GM12878 (cell line): ENCODE measurements at regions not wholly inside any gene's neighbourhood (a gene's known extent, or its start where the extent isn't known, plus 50 kb on each side); places are given as distances from the start of the nearest gene placed in this dataset.
"Not testable (repeated sequence)": the region's sequence is repeated elsewhere in the genome, so short reads cannot be mapped to it uniquely, and the experiment has no call there.

Experiments used
- ATAC-seq: fragments of 200-7000 bp; cut with Tn5 transposase; 3 replicates; pipeline ENCODE4 v1.9.1; 2020; ENCODE audit warnings: mild to moderate bottlenecking, moderate library complexity
- BruUV-seq: library from RNA; stranded (reverse); fragments of 400-500 nt; replicated peaks from 2 replicates; lab custom pipeline; 2021; lab: Mats Ljungman, UMichigan
- CTCF ChIA-PET: fragments of 300-600 bp; sonication (Branson Sonifier 250); formaldehyde crosslinking; extraction: SDS; loops from one replicate; lab custom pipeline; 2021; ENCODE audit warnings: inconsistent platforms; lab: Yijun Ruan, JAX
- POLR2A ChIA-PET: fragments of 350-600 bp; formaldehyde crosslinking; extraction: SDS; loops from one replicate; lab custom pipeline; 2021; ENCODE audit warnings: inconsistent platforms; lab: Charles Lee
- RAD21 ChIA-PET: fragments of 300-600 bp; sonication (Branson Sonifier 250); formaldehyde crosslinking; loops from one replicate; lab custom pipeline; 2023; ENCODE audit warnings: antibody characterized with exemption; ENCODE audit not compliant: unreplicated experiment; lab: Charles Lee
- SMC1A ChIA-PET: fragments of 300-600 bp; sonication (Branson Sonifier 250); formaldehyde crosslinking; loops from one replicate; lab custom pipeline; 2023; ENCODE audit not compliant: unreplicated experiment, uncharacterized antibody; lab: Charles Lee
- DNase-seq: peaks from one replicate; pipeline ENCODE4 v3.0.0-alpha.2; 2011; ENCODE audit warnings: low read depth, low spot score
- FAIRE-seq: peaks from 3 replicates; lab custom pipeline; 2011; peaks lifted over from hg19 to GRCh38; lab: Jason Lieb, UNC
- H2AFZ ChIP-seq: 2 replicates; pipeline ENCODE4 v1.6.0; 2011; ENCODE audit warnings: low read depth, low read length, control low read depth; ENCODE audit not compliant: control insufficient read depth
- H3K27ac ChIP-seq: 2 replicates; pipeline ENCODE4 v1.5.1; 2011; ENCODE audit warnings: control low read depth; ENCODE audit not compliant: control insufficient read depth, insufficient read depth
- H3K27me3 ChIP-seq, 2 experiments: replicated peaks in 1 of 2; 2 replicates each; pipeline versions ENCODE4 v1.6.0 to v1.6.1; 2011; ENCODE audit warnings: low read length in 1 of 2; ENCODE audit not compliant: control insufficient read depth in 2 of 2, insufficient read depth in 2 of 2
- H3K36me3 ChIP-seq, 2 experiments: 2 replicates each; pipeline ENCODE4 v1.5.1; 2011; ENCODE audit warnings: low read length in 1 of 2; ENCODE audit not compliant: control insufficient read depth in 2 of 2, insufficient read depth in 2 of 2
- H3K4me1 ChIP-seq: 2 replicates; pipeline ENCODE4 v1.6.1; 2011; ENCODE audit warnings: mild to moderate bottlenecking, low read length, moderate library complexity, mixed read lengths; ENCODE audit not compliant: control insufficient read depth, insufficient read depth
- H3K4me2 ChIP-seq: 2 replicates; pipeline ENCODE4 v1.6.0; 2011; ENCODE audit warnings: control low read depth; ENCODE audit not compliant: control insufficient read depth, insufficient read depth
- H3K4me3 ChIP-seq: fragments of 200-600 bp; sonication (generic); 2 replicates; pipeline ENCODE4 v1.5.1; 2016
- H3K79me2 ChIP-seq: 2 replicates; pipeline ENCODE4 v1.6.0; 2011; ENCODE audit warnings: low read length; ENCODE audit not compliant: control insufficient read depth, insufficient read depth
- H3K9ac ChIP-seq: 2 replicates; pipeline ENCODE4 v1.8.0; 2011; ENCODE audit warnings: low read length, control low read depth, mixed read lengths; ENCODE audit not compliant: control insufficient read depth, insufficient read depth
- H3K9me3 ChIP-seq: replicated peaks from 3 replicates; pipeline ENCODE4 v1.5.1; 2011; ENCODE audit warnings: mild to moderate bottlenecking, low read length; ENCODE audit not compliant: control insufficient read depth, insufficient read depth
- H4K20me1 ChIP-seq: 2 replicates; pipeline ENCODE4 v1.6.0; 2011; ENCODE audit not compliant: control insufficient read depth, insufficient read depth
- CHD2 ChIP-seq: IDR thresholded peaks from 2 replicates; pipeline ENCODE4 v1.6.1; 2011; ENCODE audit warnings: low read depth, low read length, improper control_type of control experiment, borderline replicate concordance
- CREB1 ChIP-seq: IDR thresholded peaks from 2 replicates; pipeline ENCODE4 v1.6.1; 2012; ENCODE audit warnings: low read depth, mild to moderate bottlenecking, inconsistent platforms
- ETV6 ChIP-seq, 2 experiments: fragments of 450-650 bp in 1 of 2; IDR thresholded peaks in 1 of 2; conservative IDR thresholded peaks in 1 of 2; 2 replicates each; pipeline ENCODE4 v1.6.1; 2014; ENCODE audit warnings: antibody characterized with exemption in 1 of 2, borderline replicate concordance in 1 of 2, low read depth in 1 of 2, mild to moderate bottlenecking in 1 of 2, moderate library complexity in 1 of 2
- HCFC1 ChIP-seq: fragments of 150-350 bp; IDR thresholded peaks from 2 replicates; pipeline ENCODE4 v1.6.1; 2014; ENCODE audit warnings: low read length
- MEF2B ChIP-seq: fragments of 450-650 bp; IDR thresholded peaks from 2 replicates; pipeline ENCODE4 v1.6.1; 2018; ENCODE audit warnings: mild to moderate bottlenecking, moderate library complexity; ENCODE audit not compliant: partially characterized antibody, poor library complexity, severe bottlenecking
- MYB ChIP-seq: fragments of 150-350 bp; IDR thresholded peaks from 2 replicates; pipeline ENCODE4 v1.6.1; 2014; ENCODE audit warnings: mild to moderate bottlenecking, low read depth, low read length, borderline replicate concordance
- NFXL1 ChIP-seq: fragments of 450-650 bp; IDR thresholded peaks from 2 replicates; pipeline ENCODE4 v1.6.1; 2017; ENCODE audit warnings: antibody characterized with exemption, mild to moderate bottlenecking, borderline replicate concordance
- NFYB ChIP-seq: IDR thresholded peaks from 2 replicates; pipeline ENCODE4 v1.6.1; 2011; ENCODE audit warnings: low read depth, mild to moderate bottlenecking, low read length, improper control_type of control experiment, moderate library complexity; ENCODE audit not compliant: insufficient read depth
- NR2F1 ChIP-seq: fragments of 450-650 bp; conservative IDR thresholded peaks from 2 replicates; pipeline ENCODE4 v1.6.1; 2017; ENCODE audit warnings: mild to moderate bottlenecking
- PAX8 ChIP-seq: fragments of 450-650 bp; IDR thresholded peaks from 2 replicates; pipeline ENCODE4 v1.6.1; 2017; ENCODE audit warnings: mild to moderate bottlenecking, moderate library complexity
- PML ChIP-seq: IDR thresholded peaks from 2 replicates; pipeline ENCODE4 v1.6.1; 2012; ENCODE audit warnings: low read length, inconsistent platforms
- SIN3A ChIP-seq: IDR thresholded peaks from 2 replicates; pipeline ENCODE4 v1.6.1; 2012; ENCODE audit warnings: low read depth, low read length, improper control_type of control experiment
- SPI1 ChIP-seq: IDR thresholded peaks from 2 replicates; pipeline ENCODE4 v1.6.1; 2011; ENCODE audit warnings: low read depth, mild to moderate bottlenecking, low read length, moderate library complexity, borderline replicate concordance; ENCODE audit not compliant: insufficient read depth
- TARDBP ChIP-seq: IDR thresholded peaks from 2 replicates; pipeline ENCODE4 v1.6.1; 2016; ENCODE audit warnings: borderline replicate concordance
- WGBS: methylation state at CpG from one replicate; pipeline ENCODE4 v1.1.6; 2016; ENCODE audit warnings: low lambda C conversion rate; ENCODE audit not compliant: insufficient replicate concordance, insufficient coverage; ENCODE audit errors: missing lambda C conversion rate; 5-methylcytosine and 5-hydroxymethylcytosine counted together
- in situ Hi-C: fragments of 300-500 bp; cut with MboI; formaldehyde crosslinking; loops from 9 replicates; pipeline ENCODE4 v1.14.3; 2018; ENCODE audit warnings: mixed read lengths
- intact Hi-C: fragments of 100-400 bp; cut with micrococcal nuclease; formaldehyde crosslinking; loops from one replicate; pipeline ENCODE4 v1.14.2; 2022; ENCODE audit not compliant: unreplicated experiment
- TF ChIP-seq, protein P1 (sequence below): IDR thresholded peaks from 2 replicates; pipeline ENCODE4 v1.6.1; 2011; ENCODE audit warnings: borderline replicate concordance, low read depth, mild to moderate bottlenecking, moderate library complexity, mixed read lengths, low read length; ENCODE audit not compliant: insufficient read depth; ENCODE audit errors: extremely low read length
- TF ChIP-seq, protein P2 (sequence below): IDR thresholded peaks from 2 replicates; pipeline ENCODE4 v1.6.1; 2012; ENCODE audit warnings: low read depth, low read length, improper control_type of control experiment

DNA sequence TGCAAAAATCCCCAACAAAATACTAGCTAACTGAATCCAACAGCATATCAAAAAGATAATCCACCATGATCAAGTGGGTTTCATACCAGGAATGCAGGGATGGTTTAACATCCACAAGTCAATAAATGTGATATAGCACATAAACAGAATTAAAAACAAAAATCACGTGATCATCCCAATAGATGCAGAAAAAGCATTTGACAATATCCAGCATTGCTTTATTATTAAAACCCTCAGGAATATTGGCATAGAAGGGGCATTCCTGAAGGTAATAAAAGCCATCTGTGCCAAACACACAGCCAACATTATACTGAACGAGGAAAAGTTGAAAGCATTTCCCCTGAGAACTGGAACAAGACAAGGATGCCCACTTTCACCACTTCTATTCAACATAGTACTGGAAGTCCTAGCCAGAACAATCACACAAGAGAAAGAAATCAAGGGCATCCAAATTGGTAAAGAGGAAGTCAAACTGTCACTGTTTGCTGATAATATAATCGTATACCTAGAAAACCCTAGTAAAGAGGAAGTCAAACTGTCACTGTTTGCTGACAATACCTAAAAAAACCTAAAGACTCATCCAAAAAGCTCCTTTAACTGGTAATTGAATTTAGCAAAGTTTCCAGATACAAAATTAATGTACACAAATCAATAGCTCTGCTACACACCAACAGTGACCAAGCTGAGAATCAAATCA lies 109.8 kb downstream of the RNASET2 start:
- 0 out of 2 replicates have a peak overlapping the region, but pooled peaks have one; percentile 3 for H3K4me2 ChIP-seq
- H3K27me3 ChIP-seq, H3K79me2 ChIP-seq, H3K27ac ChIP-seq, intact Hi-C loops, BruUV-seq, DNase-seq, H3K4me3 ChIP-seq, FAIRE-seq, SMC1A ChIA-PET, H4K20me1 ChIP-seq, in situ Hi-C loops, H3K9ac ChIP-seq, CTCF ChIA-PET, H2AFZ ChIP-seq, H3K9me3 ChIP-seq, H3K36me3 ChIP-seq: not testable (repeated sequence)
- TF ChIP-seq SPI1 = peak; percentile 63; the same call in 1 of the 2 replicates
- peaks cover 12% of the 10 kb centered on the region for H3K4me1 ChIP-seq
- peak; percentile 46 for ATAC-seq
- ChIA-PET POLR2A (interaction anchor here (0.9 kb wide), 1 partner anchor 20 kb away, joined by 3 read pairs; no protein-coding TSS in a partner anchor), RAD21 (interaction anchor here (0.7 kb wide), 1 partner anchor 157 kb away, joined by 3 read pairs; no protein-coding TSS in a partner anchor)
- WGBS = 64% methylated on average over 3 of the region's 3 CpGs

DNA sequence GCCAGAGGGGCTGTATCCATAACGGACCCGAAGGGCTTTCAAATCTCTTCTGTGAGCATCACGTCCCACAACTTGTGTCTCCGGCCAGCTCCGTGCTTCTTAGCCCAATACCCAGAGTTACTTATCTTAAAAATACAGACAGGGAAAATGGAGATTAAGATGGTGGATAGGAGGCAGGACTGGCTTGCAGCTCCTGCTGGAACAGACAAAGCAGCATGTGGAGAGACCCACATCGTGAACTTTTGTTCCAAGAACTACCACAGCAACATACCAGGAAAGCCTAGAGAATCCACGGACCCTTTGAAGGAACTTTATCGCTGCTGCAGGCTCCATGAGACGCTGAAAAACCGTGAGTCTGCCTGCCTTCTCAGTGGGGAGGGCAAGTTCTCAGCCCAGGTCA lies 113.7 kb downstream of the RNASET2 start:
- POLR2A ChIA-PET = no interaction called here
- CTCF ChIA-PET = interaction anchor here (1.1 kb wide), 1 partner anchor 44 kb away, joined by 3 read pairs; no protein-coding TSS in a partner anchor
- Histone ChIP-seq H2AFZ (no peak overlapping the region), H3K4me3 (no peak overlapping the region), H3K36me3 (no peaks in the 10 kb centered on the region), H3K4me2 (no peak overlapping the region), H3K27me3 (no peaks in the 10 kb centered on the region), H3K79me2 (no peaks in the 10 kb centered on the region), H4K20me1 (no peaks in the 10 kb centered on the region), H3K9ac (no peak overlapping the region), H3K9me3 (no peaks in the 10 kb centered on the region; the same call in 2 of the 3 replicates), H3K4me1 (no peaks in the 10 kb centered on the region), H3K27ac (no peak overlapping the region)
- DNase-seq (no peak), ATAC-seq (no peak), FAIRE-seq (no peak)
- BruUV-seq = no TSS peak
- intact Hi-C loops (no loop called here), in situ Hi-C loops (no loop called here)
- WGBS = 75% methylated on average over 10 of the region's 10 CpGs
- SMC1A ChIA-PET = no interaction called here
- RAD21 ChIA-PET = no interaction called here
- TF ChIP-seq CREB1 (no peak), NR2F1 (no peak), PML (no peak), CHD2 (no peak), MYB (no peak), ETV6 (conservative IDR thresholded peaks at IDR 0.05 in 1 of 2, IDR thresholded peaks at IDR 0.05 in 1 of 2; ENCODE audit: borderline replicate concordance in 1 of 2, low read depth in 1 of 2) (no peak), MEF2B (no peak), NFYB (no peak), SIN3A (no peak), TARDBP (no peak), NFXL1 (no peak), HCFC1 (no peak), PAX8 (no peak)
- TF ChIP-seq, protein P1, sequence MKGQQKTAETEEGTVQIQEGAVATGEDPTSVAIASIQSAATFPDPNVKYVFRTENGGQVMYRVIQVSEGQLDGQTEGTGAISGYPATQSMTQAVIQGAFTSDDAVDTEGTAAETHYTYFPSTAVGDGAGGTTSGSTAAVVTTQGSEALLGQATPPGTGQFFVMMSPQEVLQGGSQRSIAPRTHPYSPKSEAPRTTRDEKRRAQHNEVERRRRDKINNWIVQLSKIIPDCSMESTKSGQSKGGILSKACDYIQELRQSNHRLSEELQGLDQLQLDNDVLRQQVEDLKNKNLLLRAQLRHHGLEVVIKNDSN = no peak
- TF ChIP-seq, protein P2, sequence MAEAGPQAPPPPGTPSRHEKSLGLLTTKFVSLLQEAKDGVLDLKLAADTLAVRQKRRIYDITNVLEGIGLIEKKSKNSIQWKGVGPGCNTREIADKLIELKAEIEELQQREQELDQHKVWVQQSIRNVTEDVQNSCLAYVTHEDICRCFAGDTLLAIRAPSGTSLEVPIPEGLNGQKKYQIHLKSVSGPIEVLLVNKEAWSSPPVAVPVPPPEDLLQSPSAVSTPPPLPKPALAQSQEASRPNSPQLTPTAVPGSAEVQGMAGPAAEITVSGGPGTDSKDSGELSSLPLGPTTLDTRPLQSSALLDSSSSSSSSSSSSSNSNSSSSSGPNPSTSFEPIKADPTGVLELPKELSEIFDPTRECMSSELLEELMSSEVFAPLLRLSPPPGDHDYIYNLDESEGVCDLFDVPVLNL = no peak
